ENCODE measurements at regions not wholly inside any gene's neighbourhood (a gene's known extent, or its start where the extent isn't known, plus 50 kb on each side); places are given as distances from the start of the nearest gene placed in this dataset.

- Histone ChIP-seq H3K9me1 (ENCODE audit: control insufficient read depth, extremely low read depth, insufficient read depth, low read length) (no peaks in the 10 kb centered on the region), H3K79me2 (ENCODE audit: control insufficient read depth, insufficient read depth, low read length) (no peaks in the 10 kb centered on the region), H3K4me3 (ENCODE audit: control insufficient read depth in 2 of 3, extremely low read depth in 1 of 3, insufficient read depth in 2 of 3, low read depth in 1 of 3, low read length in 3 of 3) (no peak overlapping the region), H3K9ac (ENCODE audit: control insufficient read depth, extremely low read depth, insufficient read depth, low read length) (no peak overlapping the region), H3K27ac (ENCODE audit: control insufficient read depth, insufficient read depth, low read length) (no peak overlapping the region), H4K20me1 (ENCODE audit: control insufficient read depth, extremely low read depth, insufficient read depth, low read length) (no peaks in the 10 kb centered on the region), H3K4me1 (ENCODE audit: control insufficient read depth, extremely low read depth, insufficient read depth, low read length) (no peaks in the 10 kb centered on the region), H3K36me3 (ENCODE audit: control insufficient read depth in 2 of 2, extremely low read depth in 1 of 2, insufficient read depth in 2 of 2, low read length in 2 of 2) (no peaks in the 10 kb centered on the region), H3K9me3 (ENCODE audit: control insufficient read depth, low read depth, low read length) (no peaks in the 10 kb centered on the region), H2AFZ (ENCODE audit: control insufficient read depth, low read length) (no peak overlapping the region), H3K27me3 (ENCODE audit: control insufficient read depth, extremely low read depth, insufficient read depth, low read length) (no peaks in the 10 kb centered on the region), H3K4me2 (ENCODE audit: control insufficient read depth, extremely low read depth, insufficient read depth, low read depth, low read length) (no peak overlapping the region)
- DNase-seq (ENCODE audit: low read depth, low spot score) (no peak), FAIRE-seq (no peak)
- TF ChIP-seq CTCF (optimal IDR thresholded peaks at IDR 0.05 in 1 of 3, IDR thresholded peaks at IDR 0.05 in 1 of 3, conservative IDR thresholded peaks at IDR 0.05 in 1 of 3; ENCODE audit: extremely low read depth in 1 of 3, insufficient read depth in 2 of 3, low read length in 3 of 3) (no peak), EZH2 (IDR thresholded peaks at IDR 0.05; ENCODE audit: low read length) (no peak)
- dilution Hi-C loops (cut with MboI; ENCODE audit: extremely low pct_ligation_motif_present, low sequenced_read_pairs), result no loop called here
These were observed 105.4 kb downstream of the ZNF429 start for GRCh38 chr19:21610787-21611186.

- H3K9me3 ChIP-seq (ENCODE audit: control insufficient read depth, low read depth, low read length), result no peaks in the 10 kb centered on the region
- dilution Hi-C loops (cut with MboI; ENCODE audit: extremely low pct_ligation_motif_present, low sequenced_read_pairs), result no loop called here
- no peak for FAIRE-seq
- H3K27me3 ChIP-seq (ENCODE audit: control insufficient read depth, extremely low read depth, insufficient read depth, low read length), result no peaks in the 10 kb centered on the region
- TF ChIP-seq EZH2 (IDR thresholded peaks at IDR 0.05; ENCODE audit: low read length), result no peak
- no peak for TF ChIP-seq CTCF (optimal IDR thresholded peaks at IDR 0.05 in 1 of 3, IDR thresholded peaks at IDR 0.05 in 1 of 3, conservative IDR thresholded peaks at IDR 0.05 in 1 of 3; ENCODE audit: extremely low read depth in 1 of 3, insufficient read depth in 2 of 3, low read length in 3 of 3)
- no peaks in the 10 kb centered on the region for H4K20me1 ChIP-seq (ENCODE audit: control insufficient read depth, extremely low read depth, insufficient read depth, low read length)
- no peaks in the 10 kb centered on the region for H3K4me1 ChIP-seq (ENCODE audit: control insufficient read depth, extremely low read depth, insufficient read depth, low read length)
- no peaks in the 10 kb centered on the region for H3K79me2 ChIP-seq (ENCODE audit: control insufficient read depth, insufficient read depth, low read length)
- H2AFZ ChIP-seq (ENCODE audit: control insufficient read depth, low read length), result no peak overlapping the region
- no peaks in the 10 kb centered on the region for H3K9me1 ChIP-seq (ENCODE audit: control insufficient read depth, extremely low read depth, insufficient read depth, low read length)
- no peak for DNase-seq (ENCODE audit: low read depth, low spot score)
- no peak overlapping the region for H3K4me2 ChIP-seq (ENCODE audit: control insufficient read depth, extremely low read depth, insufficient read depth, low read depth, low read length)
- no peak overlapping the region for H3K4me3 ChIP-seq (ENCODE audit: control insufficient read depth in 2 of 3, extremely low read depth in 1 of 3, insufficient read depth in 2 of 3, low read depth in 1 of 3, low read length in 3 of 3)
- H3K9ac ChIP-seq (ENCODE audit: control insufficient read depth, extremely low read depth, insufficient read depth, low read length), result no peak overlapping the region
- H3K27ac ChIP-seq (ENCODE audit: control insufficient read depth, insufficient read depth, low read length), result no peak overlapping the region
- H3K36me3 ChIP-seq (ENCODE audit: control insufficient read depth in 2 of 2, extremely low read depth in 1 of 2, insufficient read depth in 2 of 2, low read length in 2 of 2), result no peaks in the 10 kb centered on the region
These were observed 104.9 kb downstream of the ZNF429 start for GRCh38 chr19:21610341-21610740.

Measured in keratinocyte (primary cell).